Jurkat, Clone E6-1 (cell line): ENCODE measurements at regions not wholly inside any gene's neighbourhood (a gene's known extent, or its start where the extent isn't known, plus 50 kb on each side); places are given as distances from the start of the nearest gene placed in this dataset.
"Not testable (repeated sequence)": the region's sequence is repeated elsewhere in the genome, so short reads cannot be mapped to it uniquely, and the experiment has no call there.

Experiments used
- DNase-seq: peaks from one replicate; pipeline ENCODE4 v3.0.0-alpha.2; 2011; ENCODE audit warnings: low read depth, low spot score
- H3K4me3 ChIP-seq: 2 replicates; pipeline ENCODE4 v1.5.1; 2011; ENCODE audit warnings: mild to moderate bottlenecking, low read length, control low read depth, moderate library complexity

GRCh38 chr2:62415019-62415431 is 91.0 kb downstream of the TMEM17 start:
- H3K4me3 ChIP-seq = no peak overlapping the region
- DNase-seq = no peak

GRCh38 chr2:62413116-62413663 is 92.8 kb downstream of the TMEM17 start:
- H3K4me3 ChIP-seq = no peak overlapping the region
- no peak for DNase-seq

GRCh38 chr2:62412347-62412742 is 93.7 kb downstream of the TMEM17 start:
- H3K4me3 ChIP-seq = no peak overlapping the region
- DNase-seq = no peak

GRCh38 chr2:62410926-62411456 is 95.0 kb downstream of the TMEM17 start:
- no peak for DNase-seq
- no peak overlapping the region for H3K4me3 ChIP-seq

- H3K4me3 ChIP-seq = no peak overlapping the region
- DNase-seq = no peak
Measured at GRCh38 chr2:62410015-62410453, 96.0 kb downstream of the TMEM17 start.

- no peak overlapping the region for H3K4me3 ChIP-seq
- no peak for DNase-seq
Measured at GRCh38 chr2:62409442-62409841, 96.6 kb downstream of the TMEM17 start.

- DNase-seq = no peak
- no peak overlapping the region for H3K4me3 ChIP-seq
Measured at GRCh38 chr2:62408241-62408677, 97.7 kb downstream of the TMEM17 start.

GRCh38 chr2:62407838-62408237 is 98.2 kb downstream of the TMEM17 start:
- no peak for DNase-seq
- no peak overlapping the region for H3K4me3 ChIP-seq

- DNase-seq = no peak
- no peak overlapping the region for H3K4me3 ChIP-seq
Measured at GRCh38 chr2:62407401-62407800, 98.6 kb downstream of the TMEM17 start.

- DNase-seq = no peak
Measured at GRCh38 chr2:62406573-62407043, 99.4 kb downstream of the TMEM17 start.

GRCh38 chr2:62404913-62405312 is 101.1 kb downstream of the TMEM17 start:
- no peak for DNase-seq
- no peak overlapping the region for H3K4me3 ChIP-seq

More at GRCh38 chr2:62406573-62407043, 99.4 kb downstream of the TMEM17 start:
- H3K4me3 ChIP-seq = no peak overlapping the region

GRCh38 chr2:62402156-62402555 is 103.8 kb downstream of the TMEM17 start:
- no peak for DNase-seq

GRCh38 chr2:62398356-62398755 is 107.6 kb downstream of the TMEM17 start:
- H3K4me3 ChIP-seq = no peak overlapping the region
- DNase-seq = no peak

More at GRCh38 chr2:62402156-62402555, 103.8 kb downstream of the TMEM17 start:
- no peak overlapping the region for H3K4me3 ChIP-seq

GRCh38 chr2:62396880-62397279 is 109.1 kb downstream of the TMEM17 start:
- H3K4me3 ChIP-seq = no peak overlapping the region
- DNase-seq = no peak

GRCh38 chr2:62393293-62393692 is 112.7 kb downstream of the TMEM17 start:
- no peak overlapping the region for H3K4me3 ChIP-seq
- DNase-seq = no peak

- DNase-seq = no peak
Measured at GRCh38 chr2:62391696-62392095, 114.3 kb downstream of the TMEM17 start.

GRCh38 chr2:62386378-62386777 is 119.6 kb downstream of the TMEM17 start:
- not testable (repeated sequence) for DNase-seq, H3K4me3 ChIP-seq

More at GRCh38 chr2:62391696-62392095, 114.3 kb downstream of the TMEM17 start:
- H3K4me3 ChIP-seq = no peak overlapping the region

- no peak overlapping the region for H3K4me3 ChIP-seq
- DNase-seq = no peak
Measured at GRCh38 chr2:62383846-62384245, 122.1 kb downstream of the TMEM17 start.

- no peak for DNase-seq
- no peak overlapping the region for H3K4me3 ChIP-seq
Measured at GRCh38 chr2:62382757-62383156, 123.2 kb downstream of the TMEM17 start.

- H3K4me3 ChIP-seq = no peak overlapping the region
- DNase-seq = no peak
Measured at GRCh38 chr2:62382122-62382521, 123.9 kb downstream of the TMEM17 start.

GRCh38 chr2:62381656-62382055 is 124.3 kb downstream of the TMEM17 start:
- DNase-seq = no peak
- H3K4me3 ChIP-seq = no peak overlapping the region
